HG02610 (cell line): ENCODE measurements at regions not wholly inside any gene's neighbourhood (a gene's known extent, or its start where the extent isn't known, plus 50 kb on each side); places are given as distances from the start of the nearest gene placed in this dataset.
"Not testable (repeated sequence)": the region's sequence is repeated elsewhere in the genome, so short reads cannot be mapped to it uniquely, and the experiment has no call there.

ENCODE experiments used
- ATAC-seq: cut with Tn5 transposase; IDR thresholded peaks from one replicate; pipeline ENCODE4 v1.9.1; 2021; ENCODE audit warnings: mild to moderate bottlenecking, moderate library complexity; ENCODE audit not compliant: unreplicated experiment

DNA sequence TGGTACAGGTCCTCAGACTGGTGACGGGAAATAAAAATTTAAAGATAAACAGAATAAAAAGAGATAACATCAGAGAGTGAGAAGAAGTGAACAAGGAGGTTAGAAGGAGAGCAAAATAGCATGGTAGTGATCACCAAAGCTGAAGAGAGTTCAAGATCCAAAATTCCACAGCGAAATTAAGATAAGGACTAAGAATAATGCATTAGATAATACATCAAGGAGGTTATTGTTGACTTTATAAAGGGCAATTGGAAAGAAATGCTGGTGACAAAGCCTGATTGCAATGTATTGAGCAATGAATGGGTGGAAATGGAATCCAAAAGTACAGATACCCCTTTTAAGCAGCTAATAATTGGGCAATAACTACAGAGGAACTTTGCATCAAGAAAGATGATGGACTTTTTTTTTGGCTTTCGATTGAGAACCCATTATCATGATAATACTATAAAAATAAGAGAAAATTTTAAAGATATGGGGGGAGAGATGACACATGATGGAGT, 101.6 kb upstream of the MAP9 start:
- no peak for ATAC-seq

DNA sequence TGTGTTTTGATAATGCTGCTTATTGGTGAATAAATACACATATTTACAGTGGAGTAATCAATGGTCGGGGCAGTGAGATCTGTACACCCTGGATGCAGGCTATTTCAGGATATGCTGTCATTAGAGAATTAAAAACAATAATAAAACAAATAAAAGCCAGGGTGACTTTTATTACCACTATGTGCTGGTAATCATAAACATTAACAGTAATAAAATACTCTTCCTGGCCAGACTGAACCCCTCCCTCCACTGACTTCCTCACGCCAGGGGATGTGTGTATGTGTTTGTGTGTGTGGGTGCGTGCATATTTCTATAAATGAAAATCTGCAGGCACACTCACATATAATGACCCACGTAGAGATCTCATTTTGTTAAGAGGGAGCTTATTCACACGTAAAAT, 98.0 kb upstream of the MAP9 start:
- ATAC-seq = no peak

DNA sequence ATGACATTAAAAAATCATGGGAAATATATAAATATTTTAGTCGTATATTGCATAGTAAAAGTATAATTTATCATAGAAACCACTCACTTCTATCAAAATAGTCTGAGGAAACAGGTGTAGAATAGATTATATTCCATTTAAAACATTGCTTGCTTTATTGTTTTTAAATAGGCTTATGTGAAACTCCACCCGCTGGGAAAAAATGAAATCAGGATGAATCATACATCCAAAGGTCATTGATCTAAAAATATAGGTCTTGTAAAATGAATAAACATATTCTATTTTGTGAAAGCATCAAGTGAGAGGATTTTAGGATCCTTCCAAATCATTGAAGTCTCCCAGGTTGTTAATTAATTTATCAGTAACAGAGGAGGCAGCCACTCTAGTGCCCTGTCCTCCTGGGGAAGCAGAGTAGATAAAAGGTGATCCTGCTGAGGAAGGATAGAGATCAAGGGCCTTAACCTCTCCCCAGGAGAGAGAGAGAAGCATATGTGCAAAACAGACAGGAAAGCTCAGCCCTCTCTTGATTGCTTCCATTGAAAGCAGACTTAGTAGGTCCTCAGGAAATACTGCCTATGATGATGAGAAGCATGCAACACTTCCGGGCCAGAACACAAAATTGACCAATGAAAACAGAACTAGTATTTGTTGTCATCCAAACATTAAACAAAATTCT, 96.8 kb upstream of the MAP9 start:
- no peak for ATAC-seq

DNA sequence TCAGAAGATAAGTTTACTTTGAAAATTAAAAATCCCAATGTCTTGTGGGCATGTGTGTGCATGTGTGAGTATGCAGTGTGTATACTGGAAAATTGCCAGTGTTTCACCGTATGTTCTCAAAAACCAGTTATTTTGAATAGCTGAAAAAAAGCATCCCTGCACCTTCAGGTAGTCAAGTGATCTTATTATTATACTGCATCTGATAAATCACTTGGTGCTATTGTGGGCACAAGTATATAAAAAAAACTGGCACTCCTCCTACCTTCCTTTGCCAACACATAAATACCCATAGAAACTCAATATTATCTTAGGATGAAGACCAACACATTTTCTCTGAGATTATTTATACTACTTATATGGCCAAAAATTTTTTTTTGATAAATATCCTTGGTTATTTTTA, 91.5 kb upstream of the MAP9 start:
- ATAC-seq = no peak

DNA sequence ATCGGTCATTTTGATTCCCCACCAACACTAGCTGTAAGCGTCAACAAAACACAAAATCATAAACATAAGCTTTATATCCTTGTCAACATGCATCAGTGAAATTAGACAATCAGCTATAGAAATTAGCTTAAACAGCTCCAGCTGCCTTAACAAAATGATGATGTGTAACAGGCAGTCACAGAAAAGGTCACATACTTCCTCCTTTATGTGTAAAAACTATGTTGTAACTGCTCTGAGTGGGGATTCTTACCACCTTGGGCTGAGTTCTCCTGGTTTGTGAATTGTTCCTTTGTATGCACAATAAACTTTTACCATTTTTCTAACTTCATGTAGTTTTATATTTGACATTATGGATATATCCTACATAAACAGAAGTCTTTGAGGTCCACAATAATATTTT, 73.9 kb upstream of the MAP9 start:
- ATAC-seq = no peak

DNA sequence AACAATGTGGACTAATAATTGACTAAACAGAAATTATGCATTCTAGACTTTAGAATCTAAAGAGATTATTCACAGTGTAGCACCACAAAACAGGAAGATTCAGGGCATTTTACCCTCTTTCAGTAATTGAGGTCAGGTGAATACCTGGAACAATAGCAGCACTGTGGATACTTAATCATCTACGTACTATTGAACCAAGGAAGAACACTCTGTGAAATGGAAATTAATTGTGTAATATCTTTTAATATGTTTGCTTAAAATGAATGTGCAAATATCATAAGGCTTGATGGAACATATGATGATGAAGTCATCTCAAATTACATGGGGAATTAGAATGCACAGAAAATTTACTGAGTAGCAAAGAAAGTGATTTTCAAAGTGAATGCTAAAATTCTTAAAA, 68.5 kb upstream of the MAP9 start:
- ATAC-seq = no peak

DNA sequence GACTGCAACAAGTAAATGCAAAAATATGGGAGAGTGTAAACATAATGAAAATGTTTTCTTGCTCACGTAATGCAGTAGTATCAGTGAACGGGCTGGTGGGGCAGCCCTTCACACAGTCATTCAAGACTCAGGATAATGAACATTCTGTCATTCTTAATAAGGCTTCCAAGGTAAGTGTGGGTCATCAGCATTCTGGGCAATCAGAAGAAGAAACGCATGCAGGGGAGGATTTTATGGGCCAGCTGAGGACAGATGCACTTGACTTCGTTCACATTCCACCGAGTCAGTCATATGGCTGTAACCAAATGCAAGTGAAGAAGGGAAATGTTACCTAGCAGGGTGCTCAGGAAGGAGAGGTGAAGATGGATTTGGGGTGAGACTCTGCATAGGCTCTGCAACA, 68.0 kb upstream of the MAP9 start:
- no peak for ATAC-seq

DNA sequence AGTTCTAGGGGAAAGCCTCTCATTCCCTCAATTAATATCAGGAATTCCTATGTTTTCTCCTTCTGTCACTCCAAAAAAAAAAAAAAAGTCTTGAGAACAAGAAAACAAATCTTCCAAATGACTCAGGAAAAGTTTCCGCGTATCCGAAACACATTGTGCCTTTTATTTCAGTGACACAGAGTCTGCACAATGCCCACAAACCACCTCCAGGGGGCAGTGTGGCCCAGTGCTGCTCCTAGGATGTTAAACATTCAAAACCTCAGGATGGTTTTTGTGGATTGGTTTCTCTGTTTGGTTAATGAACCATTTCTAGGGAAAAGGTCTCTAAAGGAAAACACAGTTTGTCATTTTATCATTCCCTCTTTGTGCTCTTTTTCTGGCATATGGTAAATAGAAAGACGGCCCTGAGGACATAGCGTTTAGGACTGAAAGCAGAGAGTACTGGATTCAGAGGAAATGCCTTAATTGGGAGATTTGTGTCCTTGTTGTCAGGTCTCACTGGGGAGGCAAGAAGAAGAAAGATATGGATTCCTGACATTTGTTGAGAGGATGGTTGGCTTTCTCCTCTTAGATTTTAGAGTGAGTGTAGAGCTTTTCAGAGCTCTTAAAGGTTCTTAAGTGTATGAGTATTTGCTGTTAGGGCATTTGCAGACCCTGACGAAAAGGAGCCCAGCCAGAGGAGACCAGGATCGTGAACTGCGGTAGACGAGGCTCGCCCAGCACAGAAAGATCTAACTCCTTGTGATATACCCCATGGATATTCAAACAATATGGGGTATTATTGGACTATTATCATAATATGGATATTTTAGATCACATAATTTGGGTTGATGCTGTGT, 65.7 kb upstream of the MAP9 start:
- peak; percentile 82 for ATAC-seq

DNA sequence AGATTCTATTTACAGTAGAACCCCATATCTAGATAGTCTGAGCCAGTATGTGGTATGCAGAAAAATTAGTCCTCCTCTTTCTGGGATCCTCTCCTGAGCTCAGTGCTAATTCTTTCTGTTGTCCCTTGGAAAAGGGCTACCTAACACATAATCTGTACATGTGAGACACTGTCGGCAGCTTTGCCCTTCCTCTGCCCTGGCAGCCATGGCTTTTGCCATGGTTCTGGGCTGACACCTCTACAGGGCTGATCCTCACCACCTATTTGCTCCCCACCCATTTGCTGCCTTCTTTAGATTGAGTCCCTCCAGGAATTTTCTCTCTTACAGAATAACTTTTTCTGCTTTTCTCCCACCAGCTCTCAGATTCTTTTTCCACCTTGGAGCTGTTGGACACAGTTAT, 64.7 kb upstream of the MAP9 start:
- ATAC-seq = no peak

DNA sequence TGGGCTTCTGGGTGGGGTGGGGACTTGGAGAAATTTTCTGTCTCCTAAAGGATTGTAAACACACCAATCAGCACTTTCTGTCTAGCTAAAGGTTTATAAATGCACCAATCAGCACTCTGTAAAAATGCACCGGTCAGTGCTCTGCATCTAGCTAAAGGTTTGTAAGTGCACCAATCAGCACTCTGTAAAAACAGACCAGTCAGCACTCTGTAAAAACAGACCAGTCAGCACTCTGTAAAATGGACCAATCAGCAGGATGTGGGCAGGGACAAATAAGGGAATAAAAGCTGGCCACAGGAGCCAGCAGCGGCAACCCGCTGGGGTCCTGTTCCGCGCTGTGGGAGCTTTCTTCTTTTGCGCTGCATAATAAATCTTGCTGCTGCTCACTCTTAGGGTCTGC, 63.0 kb upstream of the MAP9 start:
- ATAC-seq = not testable (repeated sequence)

DNA sequence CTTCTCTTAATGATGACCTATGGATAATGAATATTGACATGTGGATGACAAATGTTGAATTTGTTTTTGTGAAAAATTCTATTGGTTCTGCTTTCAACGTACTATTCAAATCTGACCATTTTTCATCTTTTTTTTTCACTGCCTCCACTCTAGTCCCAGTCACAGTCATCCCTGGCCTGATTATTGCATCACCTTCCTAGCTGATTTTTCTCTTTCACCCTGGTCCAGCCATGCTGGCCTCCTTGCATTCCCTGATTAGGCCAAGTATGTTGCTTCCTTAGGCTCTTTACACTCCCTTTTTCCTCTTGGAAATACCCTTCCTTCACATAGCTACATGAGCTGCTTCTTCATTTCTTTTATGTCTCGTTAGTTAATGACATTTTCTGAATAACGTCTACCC, 58.1 kb upstream of the MAP9 start:
- ATAC-seq = no peak

DNA sequence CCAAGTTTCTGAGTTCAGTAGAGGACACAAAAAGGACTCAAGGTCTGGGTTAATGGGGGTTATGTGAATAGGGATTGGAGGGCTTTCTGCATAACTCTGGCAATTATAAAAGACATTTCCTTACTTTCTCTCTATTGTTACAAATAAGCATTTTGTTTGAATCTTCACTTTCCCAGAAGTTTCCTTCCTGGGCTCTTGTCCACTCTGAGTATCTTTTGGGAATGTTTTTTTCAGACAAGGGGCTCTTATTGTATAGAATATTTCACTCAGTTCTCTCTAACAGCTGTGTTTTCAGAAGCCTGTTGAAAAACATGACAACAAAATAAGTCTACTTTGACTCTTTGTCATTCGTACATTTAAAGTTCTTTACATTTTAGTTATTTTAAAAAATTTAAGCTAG, 57.6 kb upstream of the MAP9 start:
- no peak for ATAC-seq

DNA sequence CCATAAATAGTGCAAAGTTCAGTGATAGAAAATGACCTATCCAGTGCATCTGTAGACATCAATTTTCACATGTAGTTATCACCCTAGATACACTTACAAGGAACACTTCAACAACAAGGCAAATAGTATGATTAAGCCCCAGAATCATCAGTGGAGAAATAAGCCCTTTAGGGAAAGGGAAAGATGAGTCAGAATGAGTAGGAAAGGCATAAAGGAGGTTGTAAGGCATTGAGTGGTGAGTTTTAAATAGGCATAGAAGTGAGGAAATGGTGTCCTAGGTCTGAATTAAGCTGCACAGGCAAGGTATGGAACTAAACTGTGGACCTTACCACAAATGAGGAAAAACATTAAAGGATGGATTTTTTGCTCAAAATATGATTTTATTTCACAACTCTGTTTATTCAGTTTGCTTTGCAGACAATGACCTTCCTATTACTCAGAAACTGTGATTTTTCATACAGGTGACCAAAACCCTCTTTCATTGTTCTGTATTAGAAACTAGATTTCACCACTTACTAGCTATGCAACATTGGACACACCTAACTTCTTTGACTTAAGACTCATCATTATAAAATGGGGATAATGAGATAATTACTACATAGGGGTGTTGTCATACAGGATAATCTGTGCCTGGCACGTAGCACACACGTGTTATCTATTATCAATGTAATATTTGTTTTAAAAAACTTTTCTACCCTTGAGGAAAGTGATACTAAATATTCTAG, 57.0 kb upstream of the MAP9 start:
- no peak for ATAC-seq

DNA sequence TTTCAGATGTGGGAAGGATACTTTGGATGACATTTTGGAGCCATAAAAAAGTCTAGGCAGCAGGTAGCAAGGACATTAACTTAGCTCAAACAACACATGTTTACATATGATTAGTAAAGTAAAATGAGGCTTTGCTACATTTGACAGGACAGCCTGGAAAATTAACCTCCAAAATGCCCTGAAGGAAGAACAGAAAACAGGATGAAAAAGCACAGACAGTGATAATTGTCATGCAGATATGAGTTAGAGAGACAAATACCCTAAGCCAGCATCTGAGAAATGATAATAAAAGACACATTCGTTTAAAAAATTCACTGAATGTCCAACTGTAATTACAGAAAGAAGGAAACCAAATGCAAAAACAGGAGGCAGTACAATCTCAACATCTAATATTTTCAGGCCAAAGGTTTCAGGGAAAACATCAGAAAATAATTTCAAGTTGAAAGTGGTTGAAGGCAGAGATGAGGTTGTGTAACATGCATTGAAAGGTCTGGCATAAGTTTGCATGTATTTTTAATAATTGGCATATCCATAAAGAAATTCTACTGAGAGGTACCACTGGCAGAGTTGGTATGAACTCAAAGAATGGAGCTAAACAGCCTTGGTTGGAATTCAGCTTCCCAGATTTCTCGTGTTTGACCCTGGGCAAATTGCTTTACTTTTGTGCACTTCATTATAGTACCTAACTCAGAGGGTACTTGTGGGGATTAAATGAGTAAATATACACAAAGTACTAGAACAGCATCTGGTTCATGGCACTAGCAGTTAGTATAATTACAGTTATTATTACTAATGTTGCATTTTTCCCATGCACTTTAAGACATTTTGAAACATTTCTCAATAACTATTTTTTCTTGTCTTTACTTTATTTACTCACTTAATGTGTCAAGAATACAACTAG, 54.4 kb upstream of the MAP9 start:
- no peak for ATAC-seq

DNA sequence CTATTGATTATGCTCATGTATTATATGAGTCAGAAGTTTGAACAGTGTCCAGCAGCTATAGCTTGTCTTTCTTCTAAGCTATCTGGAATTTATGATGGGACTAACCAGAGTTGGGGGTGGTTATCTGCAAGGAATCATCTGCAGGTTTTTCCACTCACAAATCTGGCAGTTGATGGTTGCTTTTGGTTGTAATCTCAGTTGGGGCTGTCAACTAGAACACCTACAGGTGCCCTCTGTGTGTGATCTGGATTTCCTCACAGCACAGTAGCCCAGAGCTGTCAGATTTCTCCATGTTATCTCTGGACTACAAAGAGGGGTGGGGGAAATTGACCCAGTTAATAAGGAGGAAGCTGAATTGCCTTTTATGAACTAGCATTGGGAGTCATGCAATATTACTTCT, 51.4 kb upstream of the MAP9 start:
- ATAC-seq = no peak

DNA sequence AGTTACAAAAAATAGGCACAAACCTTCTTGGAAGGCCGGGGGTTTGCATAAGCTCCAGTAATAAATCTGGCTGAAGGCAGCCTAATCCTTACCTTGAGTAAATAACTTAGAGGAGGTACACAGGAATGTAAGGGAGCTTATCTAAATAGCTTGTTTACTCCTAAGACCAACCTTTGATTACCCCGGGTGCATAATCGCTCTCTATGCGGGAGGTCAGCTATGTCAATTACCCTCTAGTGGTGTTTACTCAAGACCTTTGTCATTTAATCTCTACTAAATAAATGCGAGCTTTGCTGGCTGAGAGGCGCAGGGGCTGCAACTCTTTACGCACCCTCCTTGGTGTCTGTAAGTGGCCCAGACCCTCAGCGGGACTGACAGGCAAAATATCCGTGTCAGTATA, 50.2 kb upstream of the MAP9 start:
- no peak for ATAC-seq
